HG02798 (cell line): ENCODE measurements at regions not wholly inside any gene's neighbourhood (a gene's known extent, or its start where the extent isn't known, plus 50 kb on each side); places are given as distances from the start of the nearest gene placed in this dataset.

Experiments
- ATAC-seq: cut with Tn5 transposase; IDR thresholded peaks from one replicate; pipeline ENCODE4 v1.9.1; 2021; ENCODE audit warnings: mild to moderate bottlenecking; ENCODE audit not compliant: unreplicated experiment, poor library complexity

DNA sequence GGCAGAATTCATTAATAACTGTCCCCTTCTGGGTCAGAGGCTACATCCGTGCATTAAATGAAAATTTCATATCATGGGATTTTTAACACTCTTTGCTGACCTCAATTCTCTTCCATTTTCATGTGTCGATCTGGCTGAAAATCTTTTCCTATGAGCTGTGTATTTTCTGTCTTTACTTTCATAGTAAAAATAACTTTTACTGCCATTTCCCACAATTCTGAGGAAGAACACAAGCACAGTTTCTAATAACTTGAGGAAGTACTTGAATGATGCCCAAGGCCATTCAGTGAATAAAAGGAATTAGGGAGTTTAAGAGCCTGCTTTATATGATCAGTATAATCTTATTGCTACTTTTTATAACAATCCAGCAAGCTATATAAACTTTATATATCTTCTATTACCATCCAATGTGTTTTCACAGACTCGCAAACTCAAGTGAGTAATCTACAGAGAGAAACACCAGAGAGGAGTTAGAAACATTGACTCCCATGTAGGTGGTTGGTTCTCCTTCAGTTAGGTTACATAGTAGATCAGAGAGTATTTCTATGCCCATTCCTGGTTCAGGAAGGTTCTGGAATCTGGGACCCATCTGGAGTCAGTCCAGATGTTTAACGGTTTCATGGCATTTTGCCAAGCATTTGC, 340.0 kb downstream of the FBXO15 start:
- no peak for ATAC-seq

DNA sequence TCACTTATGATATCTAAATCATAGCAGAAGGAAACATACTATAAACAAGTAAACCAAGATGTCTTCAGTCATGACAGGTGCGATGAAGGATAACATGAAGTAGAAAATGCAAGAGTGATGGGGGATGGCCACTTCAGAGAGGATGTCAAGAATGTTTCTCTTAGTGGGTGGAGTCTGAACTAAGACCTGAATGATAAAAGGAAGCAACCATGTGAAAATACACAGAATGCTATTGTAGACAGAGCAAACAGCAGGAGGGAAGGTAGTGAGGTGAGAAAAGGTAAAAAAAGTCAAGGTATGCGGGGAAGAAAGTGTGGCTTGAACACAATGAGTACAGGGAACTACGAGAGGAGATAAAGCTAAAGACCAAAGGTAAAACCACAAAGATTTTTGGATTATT, 341.6 kb downstream of the FBXO15 start:
- no peak for ATAC-seq

DNA sequence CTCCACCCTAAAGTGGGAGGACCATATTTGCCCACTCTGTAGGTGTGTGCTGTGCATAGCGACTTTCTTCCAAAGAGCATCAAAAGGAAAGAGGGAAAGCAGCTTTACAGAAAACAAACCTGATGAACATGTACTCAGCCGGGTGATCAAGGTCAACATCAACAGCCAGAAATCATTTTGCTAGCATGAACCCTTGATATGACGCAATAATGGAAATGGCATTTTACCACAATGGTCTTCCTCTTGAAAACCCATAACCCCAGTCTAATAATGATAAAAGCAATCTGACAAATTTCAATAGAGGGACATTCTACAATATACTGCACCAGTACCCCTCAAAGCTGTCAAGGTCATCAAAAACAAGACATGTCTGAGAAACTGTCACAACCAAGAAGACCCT, 350.2 kb downstream of the FBXO15 start:
- no peak for ATAC-seq

DNA sequence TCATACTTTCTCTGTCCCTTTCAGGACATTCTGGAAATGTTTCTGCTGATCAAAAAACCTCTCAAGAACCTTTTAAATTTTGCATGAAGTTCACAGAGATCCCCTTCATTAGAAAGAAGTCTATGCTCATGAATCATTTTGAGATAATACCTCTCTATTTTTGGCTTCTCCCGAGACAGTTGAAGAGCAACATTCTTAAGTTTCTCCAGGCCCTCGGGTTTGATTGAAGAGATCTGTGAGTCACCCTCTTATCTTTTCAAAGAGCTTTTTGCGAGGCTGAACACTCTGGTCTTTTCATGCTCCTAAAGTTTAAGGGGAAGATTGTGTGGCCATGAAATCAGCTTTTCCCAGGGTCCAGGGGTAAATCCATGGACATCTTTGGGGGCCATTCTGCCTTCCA, 354.2 kb downstream of the FBXO15 start:
- ATAC-seq: no peak

DNA sequence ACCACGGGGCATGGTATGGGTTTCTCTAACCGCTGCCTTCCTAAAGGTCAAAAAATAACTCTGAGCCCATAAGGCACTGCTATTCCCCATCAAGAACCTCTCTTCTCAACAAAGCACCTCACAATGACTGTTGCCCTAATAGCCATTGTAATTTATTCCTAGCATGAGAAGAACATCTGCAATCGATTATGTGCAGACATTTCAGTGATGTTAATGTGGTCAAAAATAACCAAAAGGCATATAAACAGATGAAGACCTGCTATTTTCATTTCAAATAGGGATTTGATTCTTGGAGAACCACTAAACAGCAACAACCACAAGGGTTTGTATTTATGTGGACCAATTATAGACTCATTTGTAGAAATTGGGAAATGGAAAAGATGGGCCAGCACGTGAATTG, 356.6 kb downstream of the FBXO15 start:
- ATAC-seq: no peak

DNA sequence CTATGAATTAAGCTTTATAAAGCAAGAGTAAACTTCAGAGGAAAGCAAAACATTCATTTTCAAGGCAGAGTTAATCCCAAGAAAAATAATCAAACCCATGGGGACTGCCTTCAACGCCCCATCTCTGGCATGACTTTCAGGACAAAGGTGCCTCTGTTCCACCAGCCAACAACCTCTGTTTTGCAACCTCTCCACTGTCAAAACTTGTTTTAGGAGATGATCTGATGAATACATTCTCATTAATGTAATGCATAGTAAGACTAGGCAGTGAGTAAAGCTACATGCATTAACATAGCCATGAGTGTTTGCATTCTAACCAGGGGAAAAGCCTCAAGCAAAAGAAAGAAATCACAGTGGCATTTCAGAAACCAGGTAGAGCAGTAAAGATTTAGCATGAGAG, 357.0 kb downstream of the FBXO15 start:
- no peak for ATAC-seq

DNA sequence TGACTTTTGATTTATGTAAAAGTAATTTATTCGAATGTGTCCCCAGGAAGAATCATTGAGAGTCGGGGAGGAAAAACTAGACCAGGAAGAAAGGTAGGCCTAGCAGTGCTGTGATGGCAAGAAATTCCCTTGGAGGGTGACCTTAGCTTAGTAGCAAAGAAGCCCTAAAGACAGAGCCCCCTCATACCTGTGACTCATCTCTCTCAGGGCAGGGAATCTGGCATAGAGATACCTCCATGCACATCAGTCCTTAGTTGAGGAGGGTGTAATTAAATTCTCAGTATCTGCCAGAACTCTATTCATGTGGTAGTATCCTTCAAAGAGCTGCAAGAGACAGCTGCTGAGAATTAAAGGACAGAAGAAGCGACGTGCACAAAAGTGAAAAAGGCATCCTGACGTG, 360.3 kb downstream of the FBXO15 start:
- ATAC-seq: no peak

DNA sequence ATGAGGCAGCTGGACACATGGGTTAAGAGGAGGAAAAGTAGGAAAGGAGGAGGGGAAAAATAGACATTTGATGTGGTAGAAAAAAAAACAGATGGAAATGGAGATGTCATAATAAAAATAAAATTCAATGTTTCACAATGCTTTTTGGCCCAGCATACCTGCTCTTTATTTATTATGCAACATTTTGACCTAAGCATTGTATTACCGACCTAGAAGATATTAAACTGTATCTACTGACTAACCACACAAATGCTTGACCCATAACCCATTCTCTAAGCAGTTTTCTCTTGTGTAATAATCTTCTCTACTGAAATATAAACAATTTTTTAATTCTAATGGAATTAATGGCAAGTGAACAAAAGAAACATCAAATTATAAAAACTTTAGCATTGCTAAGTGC, 362.3 kb downstream of the FBXO15 start:
- no peak for ATAC-seq

DNA sequence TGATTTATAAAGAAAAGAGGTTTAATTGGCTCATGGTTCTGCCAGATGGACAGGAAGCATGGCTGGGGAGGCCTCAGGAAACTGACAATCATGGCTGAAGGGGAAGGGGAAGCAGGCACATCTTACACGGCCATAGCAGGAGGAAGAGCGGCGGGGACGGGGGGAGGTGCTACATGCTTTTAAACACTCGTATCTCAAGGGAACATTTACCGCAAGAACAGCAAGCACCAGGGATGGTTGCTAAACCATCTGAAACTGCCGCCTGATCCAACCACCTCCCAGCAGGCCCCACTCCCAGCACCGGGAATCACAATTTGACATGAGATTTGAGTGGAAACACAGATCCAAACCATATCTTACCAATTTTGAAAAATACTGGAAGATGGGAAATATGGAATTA, 362.8 kb downstream of the FBXO15 start:
- ATAC-seq: no peak

DNA sequence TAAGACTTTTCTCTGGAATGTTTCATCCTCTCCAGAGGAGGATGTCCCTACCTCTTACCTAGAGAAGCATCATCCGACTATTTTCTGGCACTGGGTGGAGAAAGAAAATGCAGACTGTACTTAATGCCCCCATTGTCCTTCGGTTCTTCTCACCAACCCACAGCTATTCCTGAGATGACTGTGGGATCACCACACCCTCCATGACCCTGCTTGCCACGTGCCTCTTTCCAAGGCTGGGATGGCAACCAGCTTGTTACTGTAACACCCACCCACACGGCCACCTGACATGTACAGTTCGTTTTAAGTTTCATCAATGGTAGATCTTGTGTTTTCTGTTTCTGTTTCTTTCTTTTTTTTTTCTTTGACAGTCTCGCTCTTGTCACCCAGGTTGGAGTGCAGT, 365.2 kb downstream of the FBXO15 start:
- ATAC-seq: no peak

DNA sequence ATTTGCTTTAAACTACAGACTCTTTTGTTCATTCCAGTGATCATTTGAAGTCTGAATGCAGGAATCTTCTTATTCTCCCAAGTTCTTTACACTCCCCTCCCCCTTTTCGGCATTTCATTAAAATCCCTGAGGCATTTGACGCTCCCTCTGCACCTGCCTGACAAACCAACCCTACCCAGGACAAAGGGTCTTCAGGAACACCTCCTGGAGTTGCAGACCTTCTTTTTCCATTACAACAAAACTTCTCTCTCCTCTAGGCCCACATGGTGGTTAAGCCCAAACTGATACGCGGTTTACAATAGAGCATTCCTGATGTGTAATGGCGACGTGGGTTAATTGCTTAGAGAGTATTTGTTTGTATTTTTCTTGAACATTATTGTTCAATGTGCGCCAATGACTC, 367.4 kb downstream of the FBXO15 start:
- ATAC-seq: no peak

DNA sequence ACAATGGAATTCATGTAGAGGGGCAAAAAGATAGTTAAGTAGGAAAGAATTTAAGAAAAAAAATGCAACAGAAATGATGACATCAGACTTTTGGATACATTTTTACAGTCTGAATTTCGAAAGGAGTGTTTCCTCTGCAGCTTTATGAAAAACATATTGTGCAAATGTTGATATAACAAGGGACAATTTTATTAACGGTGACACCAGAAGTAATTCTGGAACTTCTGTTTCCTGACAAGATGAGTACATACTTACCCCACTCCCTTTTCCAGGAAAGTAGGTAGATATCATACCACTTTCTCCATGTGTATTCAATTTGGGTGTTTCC, 369.6 kb downstream of the FBXO15 start:
- ATAC-seq: no peak

DNA sequence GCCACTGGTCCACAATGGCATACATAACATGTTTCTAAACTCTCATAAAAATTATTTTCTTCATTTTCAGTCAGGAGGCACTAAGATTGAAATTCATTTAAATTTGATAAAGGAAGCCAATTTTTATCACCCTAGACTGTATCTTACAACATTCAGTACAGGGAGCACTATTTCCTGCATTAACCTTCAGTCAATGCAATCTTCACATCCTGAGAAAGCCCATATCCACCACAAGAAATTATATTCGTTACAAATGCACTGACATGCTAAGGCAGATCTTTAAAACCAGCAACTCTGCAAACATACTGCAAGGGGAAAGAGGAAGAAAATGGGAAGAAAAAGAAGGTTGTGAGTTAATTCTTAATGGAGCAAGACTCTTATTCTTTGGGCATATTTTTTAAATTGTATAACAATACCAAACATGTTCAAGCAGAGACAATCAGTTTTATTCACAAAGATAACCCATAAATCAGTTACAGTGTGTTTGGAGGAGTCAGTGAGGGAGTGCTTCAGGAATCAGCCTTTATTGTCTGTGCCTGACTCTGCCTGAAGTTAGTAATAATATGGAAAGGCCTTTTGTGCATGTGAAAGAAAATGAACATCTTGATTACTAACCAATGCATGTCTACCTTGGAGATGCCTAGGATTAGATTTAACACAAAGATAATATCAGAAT, 370.1 kb downstream of the FBXO15 start:
- no peak for ATAC-seq

DNA sequence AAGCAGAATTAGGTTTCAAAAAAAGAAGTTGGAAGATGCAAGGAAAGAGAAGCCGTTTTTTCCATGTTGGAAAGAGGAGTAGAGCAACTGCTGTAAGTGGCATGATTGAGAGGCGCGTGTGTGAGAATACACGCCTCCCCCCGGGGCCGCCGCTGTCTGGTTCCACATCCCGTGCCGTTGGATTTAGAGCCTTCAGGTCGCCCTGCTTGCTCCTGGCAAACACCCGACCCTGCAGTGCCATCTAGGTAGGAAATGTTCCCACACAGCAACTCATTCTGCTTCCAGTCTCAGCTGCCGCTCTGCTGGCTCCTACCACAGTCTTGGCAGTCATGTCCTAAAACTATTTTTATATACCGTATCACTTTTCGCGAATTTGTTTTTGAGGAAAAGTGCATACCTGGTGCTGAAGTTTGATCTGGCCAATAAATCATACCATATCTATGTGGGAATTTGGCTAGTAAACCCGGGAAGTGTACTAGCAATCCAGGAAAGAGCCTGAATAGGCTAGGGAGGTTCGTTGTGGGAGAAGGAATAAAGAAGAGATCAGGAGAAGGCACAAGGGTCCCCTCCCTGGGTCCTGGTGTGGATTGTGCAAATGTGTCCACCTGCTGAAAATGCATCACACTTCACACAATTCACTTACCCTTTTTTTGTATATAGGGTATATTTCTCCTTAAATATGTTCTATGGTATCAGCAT, 372.7 kb downstream of the FBXO15 start:
- ATAC-seq: no peak

DNA sequence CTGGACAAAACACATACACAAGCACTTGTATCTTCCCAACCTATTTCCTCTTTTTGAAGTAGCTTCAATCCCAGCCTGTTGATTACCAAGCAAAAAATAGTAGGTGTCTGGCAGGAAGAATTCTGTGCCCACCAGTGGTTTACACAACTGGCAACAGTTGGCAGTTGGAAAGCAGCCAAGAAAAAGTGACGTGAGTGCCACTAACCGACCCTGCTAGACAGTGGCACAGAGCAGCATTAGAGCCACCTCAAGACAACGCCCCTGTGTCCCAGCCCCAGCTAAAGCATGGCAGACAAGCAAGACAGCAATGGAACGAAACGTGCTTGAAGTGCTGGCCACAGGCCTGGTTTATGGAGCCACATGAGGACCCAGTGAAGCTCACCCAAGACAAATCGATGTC, 379.6 kb downstream of the FBXO15 start:
- no peak for ATAC-seq

DNA sequence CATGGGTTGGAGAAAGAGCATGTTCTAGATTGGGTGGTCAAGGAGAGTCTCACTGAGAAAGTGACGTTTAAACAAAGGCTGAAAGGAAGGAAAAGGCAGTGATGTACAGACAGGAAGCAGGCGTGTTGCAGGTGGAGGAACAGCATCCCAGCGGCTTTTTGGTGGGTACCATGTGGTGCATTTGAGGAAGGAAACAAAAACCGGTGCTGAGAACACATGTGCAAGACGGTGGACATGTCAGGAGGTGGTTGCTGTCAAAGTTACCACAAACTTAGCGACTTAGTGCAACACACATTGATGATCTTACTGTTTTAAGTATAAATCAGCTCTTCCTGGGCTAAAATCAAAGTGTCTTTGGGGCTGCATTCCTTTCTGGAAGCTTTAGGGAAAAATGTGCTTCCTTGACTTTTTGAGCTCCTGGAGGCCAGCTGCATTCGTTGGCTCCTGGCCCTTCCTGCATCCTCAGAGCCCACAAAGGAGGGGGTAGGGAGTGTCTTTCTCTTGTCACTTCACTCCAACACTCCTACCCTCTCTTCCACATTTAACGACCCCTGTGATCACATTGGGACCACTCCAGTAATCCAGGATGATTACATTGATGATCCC, 380.6 kb downstream of the FBXO15 start:
- ATAC-seq: no peak

DNA sequence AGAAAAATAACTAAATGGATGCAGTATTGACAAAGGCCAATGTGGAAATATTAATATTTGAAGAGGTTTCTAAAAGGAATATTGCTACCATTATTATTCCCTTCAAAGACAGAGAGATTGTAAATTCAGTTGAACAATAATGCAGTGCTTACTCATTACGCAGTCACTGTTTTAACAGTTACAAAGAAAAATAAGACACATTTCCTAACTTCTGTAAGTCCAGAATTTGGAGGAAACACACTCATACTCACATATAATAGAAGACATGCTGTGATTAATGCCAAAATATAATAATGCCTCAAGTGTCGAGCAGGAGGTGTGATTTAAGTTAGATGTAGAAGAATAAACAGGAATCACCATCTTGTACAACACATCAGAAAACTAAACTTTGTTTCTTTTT, 389.2 kb downstream of the FBXO15 start:
- no peak for ATAC-seq

DNA sequence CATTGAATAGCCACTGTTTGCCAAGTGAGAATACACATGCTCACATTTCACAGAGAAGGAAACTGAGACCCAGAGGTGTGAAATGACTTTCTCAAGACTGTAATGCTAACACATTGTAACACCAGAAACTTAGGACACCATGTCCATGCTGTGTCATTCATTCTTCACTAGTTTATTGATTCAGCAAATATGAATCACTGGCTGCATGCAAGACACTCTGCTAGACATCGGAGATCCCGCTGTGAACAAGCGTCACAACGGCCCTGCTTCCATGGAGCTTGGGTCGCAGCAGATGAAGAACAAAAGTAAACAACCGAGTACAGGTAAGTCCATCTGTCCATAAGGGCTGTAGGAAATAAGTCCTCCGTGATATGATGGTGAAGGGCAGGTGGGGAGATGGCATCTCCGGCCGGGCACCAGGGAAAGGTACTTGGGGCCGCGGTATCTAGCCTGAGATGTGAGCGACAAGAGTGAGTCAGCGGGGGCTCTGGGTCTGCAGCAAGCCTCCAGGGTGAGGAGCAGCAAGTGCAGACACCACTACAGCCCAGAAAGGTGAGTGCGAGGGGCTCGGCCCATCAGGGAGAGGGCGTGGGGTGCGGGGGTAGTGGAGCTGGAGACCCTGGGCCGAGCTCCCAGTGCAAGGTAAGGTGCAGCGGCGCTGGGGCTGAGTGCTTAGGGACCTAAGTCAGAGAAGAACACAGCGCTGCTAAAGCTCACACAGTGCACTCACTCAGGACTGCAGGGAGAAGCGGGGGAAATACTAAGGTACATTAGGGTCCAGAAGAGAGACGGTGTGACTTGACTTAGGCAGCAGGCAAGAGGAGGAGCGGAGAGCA, 391.2 kb downstream of the FBXO15 start:
- ATAC-seq: no peak

DNA sequence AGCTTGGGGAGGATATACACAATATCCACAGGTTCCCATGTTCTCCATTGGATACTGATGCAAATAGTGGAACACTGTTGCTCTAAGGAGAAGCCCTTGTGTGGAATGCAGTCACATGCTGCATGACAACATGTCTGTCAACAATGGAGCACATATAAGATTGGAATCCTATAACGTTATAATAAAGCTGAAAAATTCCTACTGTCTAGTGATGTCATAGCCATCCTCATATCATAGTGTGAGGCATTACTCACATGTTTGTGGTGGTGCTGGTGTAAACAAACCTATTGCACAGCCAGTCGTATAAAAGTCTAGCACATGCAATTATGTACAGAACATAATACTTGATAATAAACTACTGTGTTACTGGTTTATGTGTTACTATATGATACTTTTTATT, 394.7 kb downstream of the FBXO15 start:
- no peak for ATAC-seq

DNA sequence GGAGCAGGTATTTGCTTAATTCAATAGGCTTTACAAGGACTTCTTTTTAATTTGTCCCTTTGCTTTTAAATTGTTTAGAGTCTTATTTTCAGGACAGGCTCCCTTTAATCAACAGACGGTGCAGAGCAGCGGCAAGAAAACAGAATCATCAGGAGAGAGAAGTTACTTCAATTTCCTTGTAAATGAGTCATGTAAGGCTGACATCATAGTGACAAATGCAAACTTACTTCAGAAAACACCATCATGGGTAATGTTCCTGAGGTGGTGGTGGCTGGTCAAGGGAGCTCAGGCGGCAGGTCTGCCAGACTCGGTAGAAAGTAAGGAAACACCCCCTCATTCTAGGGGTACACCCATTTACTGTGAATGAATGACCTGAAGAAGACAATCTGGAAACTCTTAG, 395.1 kb downstream of the FBXO15 start:
- ATAC-seq: no peak

DNA sequence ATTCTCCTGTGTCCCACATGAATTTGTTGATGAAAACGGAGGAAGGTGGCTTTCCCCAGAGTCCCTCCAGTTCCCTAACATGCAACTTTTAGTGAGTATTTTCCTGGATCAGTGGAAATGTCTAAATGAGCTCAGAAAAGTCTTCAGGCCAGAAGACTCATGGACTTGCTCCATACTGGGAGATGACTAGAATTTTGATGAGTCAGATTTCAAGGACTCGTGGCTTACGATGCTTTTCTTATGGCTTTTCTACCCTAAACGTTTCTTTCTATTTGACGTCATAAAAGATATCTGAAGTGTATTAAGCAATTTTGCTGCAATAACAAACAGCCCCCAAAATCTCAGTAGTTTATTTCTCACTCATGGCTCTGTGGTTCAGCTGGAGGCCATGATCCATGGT, 397.6 kb downstream of the FBXO15 start:
- no peak for ATAC-seq
